ENCODE measurements at regions not wholly inside any gene's neighbourhood (a gene's known extent, or its start where the extent isn't known, plus 50 kb on each side); places are given as distances from the start of the nearest gene placed in this dataset.

DNA sequence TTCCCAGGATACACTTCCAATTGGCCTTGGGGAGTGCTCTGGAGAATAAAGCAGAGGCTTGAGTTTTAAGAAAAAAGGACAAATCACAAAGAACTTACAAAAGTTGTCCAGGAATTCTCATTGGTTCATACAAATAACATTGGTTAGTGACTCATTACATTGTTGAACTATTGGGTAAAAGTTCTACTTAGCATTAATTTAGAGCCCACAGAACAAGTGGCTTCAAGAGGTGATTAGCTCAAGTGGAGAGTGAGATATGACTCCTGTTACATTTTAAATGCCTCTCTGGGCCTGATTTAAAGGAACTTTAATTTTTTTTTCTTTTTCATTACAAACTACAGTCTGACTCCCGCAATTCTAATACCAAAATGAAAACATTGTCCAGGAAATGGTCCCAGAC lies 72.9 kb downstream of the ASCL4 start:
- no peaks in the 10 kb centered on the region for H3K79me2 ChIP-seq (ENCODE audit: control insufficient read depth, insufficient read depth, low read length, poor library complexity)
- peaks cover 31% of the 10 kb centered on the region for H3K27me3 ChIP-seq (ENCODE audit: insufficient read depth, low read length)
- H3K79me1 ChIP-seq (ENCODE audit: low read length), result no peaks in the 10 kb centered on the region
- no peak overlapping the region for H4K12ac ChIP-seq (ENCODE audit: low read depth, low read length)
- H2BK120ac ChIP-seq (ENCODE audit: insufficient read depth, low read length, poor library complexity), result no peak overlapping the region
- no peak for DNase-seq
- H3K14ac ChIP-seq (ENCODE audit: low read length), result no peak overlapping the region
- no peak overlapping the region for H4K8ac ChIP-seq (ENCODE audit: low read depth, low read length)
- no peak overlapping the region for H3K27ac ChIP-seq (ENCODE audit: low read depth, low read length)
- H4K91ac ChIP-seq (ENCODE audit: low read depth, low read length), result no peak overlapping the region
- H2BK5ac ChIP-seq (ENCODE audit: low read depth, low read length, poor library complexity), result no peak overlapping the region
- no CpG with 5 or more reads among the region's 1 CpG for WGBS (ENCODE audit: extremely low coverage, insufficient coverage, insufficient read length)
- no peak overlapping the region for H2AFZ ChIP-seq (ENCODE audit: insufficient read depth, low read length, poor library complexity)
- H3K23ac ChIP-seq (ENCODE audit: low read length), result no peak overlapping the region
- H3K4me2 ChIP-seq (ENCODE audit: low read length), result no peak overlapping the region
- H3K9me3 ChIP-seq (ENCODE audit: insufficient read depth, low read depth, low read length), result peaks cover 11% of the 10 kb centered on the region
- no peak overlapping the region for H3K18ac ChIP-seq (ENCODE audit: low read length)
- H2AK5ac ChIP-seq (ENCODE audit: low read length), result no peak overlapping the region
- no peak overlapping the region for H3K4ac ChIP-seq (ENCODE audit: low read depth, low read length)
- H3K4me1 ChIP-seq (ENCODE audit: control insufficient read depth in 1 of 2, insufficient read depth in 2 of 2, low read length in 2 of 2), result peaks cover 9% of the 10 kb centered on the region in 2 experiments
- no peak overlapping the region for H2BK12ac ChIP-seq (ENCODE audit: low read length)
- no peak overlapping the region for H3K4me3 ChIP-seq (ENCODE audit: low read depth, low read length)
- no peak overlapping the region for H3K9ac ChIP-seq (ENCODE audit: low read length)
- H3K36me3 ChIP-seq (ENCODE audit: control insufficient read depth in 1 of 2, insufficient read depth in 2 of 2, low read length in 2 of 2), result no peaks in the 10 kb centered on the region

DNA sequence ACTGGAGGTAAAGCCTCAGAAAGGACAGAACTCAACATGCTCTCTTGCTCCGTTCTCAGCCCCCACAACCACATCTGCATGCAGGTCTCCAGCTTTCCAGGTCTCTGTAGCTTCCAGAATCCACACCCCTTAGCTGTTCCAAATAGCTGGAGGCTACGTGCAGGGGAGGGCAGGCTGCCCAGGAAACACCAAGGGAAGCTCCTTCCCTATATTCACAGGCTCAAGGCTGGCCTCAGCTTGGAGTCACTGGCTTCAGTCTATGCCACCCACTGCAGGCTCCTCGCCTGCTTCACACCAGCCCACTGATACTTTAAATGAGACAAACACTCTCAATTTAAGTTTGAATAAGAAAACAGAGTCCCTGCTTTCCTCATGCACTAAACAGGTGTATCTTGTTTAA lies 73.3 kb downstream of the ASCL4 start:
- Histone ChIP-seq H3K79me2 (ENCODE audit: control insufficient read depth, insufficient read depth, low read length, poor library complexity) (no peaks in the 10 kb centered on the region), H3K4me3 (ENCODE audit: low read depth, low read length) (no peak overlapping the region), H3K9me3 (ENCODE audit: insufficient read depth, low read depth, low read length) (peaks cover 11% of the 10 kb centered on the region), H3K27me3 (ENCODE audit: insufficient read depth, low read length) (peaks cover 30% of the 10 kb centered on the region), H3K4me2 (ENCODE audit: low read length) (no peak overlapping the region), H3K4ac (ENCODE audit: low read depth, low read length) (no peak overlapping the region), H3K27ac (ENCODE audit: low read depth, low read length) (no peak overlapping the region), H2AK5ac (ENCODE audit: low read length) (no peak overlapping the region), H3K23ac (ENCODE audit: low read length) (no peak overlapping the region), H2BK120ac (ENCODE audit: insufficient read depth, low read length, poor library complexity) (no peak overlapping the region), H3K18ac (ENCODE audit: low read length) (no peak overlapping the region), H4K8ac (ENCODE audit: low read depth, low read length) (no peak overlapping the region), H4K91ac (ENCODE audit: low read depth, low read length) (no peak overlapping the region), H3K9ac (ENCODE audit: low read length) (no peak overlapping the region), H2BK12ac (ENCODE audit: low read length) (no peak overlapping the region), H3K79me1 (ENCODE audit: low read length) (no peaks in the 10 kb centered on the region), H3K36me3 (ENCODE audit: control insufficient read depth in 1 of 2, insufficient read depth in 2 of 2, low read length in 2 of 2) (no peaks in the 10 kb centered on the region), H2BK5ac (ENCODE audit: low read depth, low read length, poor library complexity) (no peak overlapping the region), H4K12ac (ENCODE audit: low read depth, low read length) (no peak overlapping the region), H3K14ac (ENCODE audit: low read length) (no peak overlapping the region), H2AFZ (ENCODE audit: insufficient read depth, low read length, poor library complexity) (no peak overlapping the region), H3K4me1 (ENCODE audit: control insufficient read depth in 1 of 2, insufficient read depth in 2 of 2, low read length in 2 of 2) (peaks cover 9% of the 10 kb centered on the region in 2 experiments)
- no CpG with 5 or more reads among the region's 3 CpGs for whole genome bisulfite sequencing (ENCODE audit: extremely low coverage, insufficient coverage, insufficient read length)
- DNase-seq, result no peak

DNA sequence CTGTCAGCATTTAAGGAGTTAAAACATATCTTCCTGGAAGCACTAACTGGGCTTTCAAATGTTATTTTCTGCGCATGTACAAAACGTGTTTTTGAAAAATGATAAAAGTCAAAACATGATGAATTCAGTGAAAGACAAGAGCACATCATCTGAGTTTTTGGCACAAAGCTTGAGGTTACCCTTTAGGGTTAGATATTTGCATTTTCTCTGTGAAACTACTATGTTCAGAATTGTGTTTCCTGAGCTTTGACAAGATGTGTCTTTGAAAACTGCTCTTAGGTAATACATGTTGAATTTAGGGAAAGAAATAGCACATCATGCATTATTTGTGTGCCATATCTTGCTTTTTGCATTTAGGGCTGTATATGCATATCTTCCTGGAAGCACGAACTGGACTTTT lies 79.0 kb downstream of the ASCL4 start:
- H2BK12ac ChIP-seq (ENCODE audit: low read length), result no peak overlapping the region

DNA sequence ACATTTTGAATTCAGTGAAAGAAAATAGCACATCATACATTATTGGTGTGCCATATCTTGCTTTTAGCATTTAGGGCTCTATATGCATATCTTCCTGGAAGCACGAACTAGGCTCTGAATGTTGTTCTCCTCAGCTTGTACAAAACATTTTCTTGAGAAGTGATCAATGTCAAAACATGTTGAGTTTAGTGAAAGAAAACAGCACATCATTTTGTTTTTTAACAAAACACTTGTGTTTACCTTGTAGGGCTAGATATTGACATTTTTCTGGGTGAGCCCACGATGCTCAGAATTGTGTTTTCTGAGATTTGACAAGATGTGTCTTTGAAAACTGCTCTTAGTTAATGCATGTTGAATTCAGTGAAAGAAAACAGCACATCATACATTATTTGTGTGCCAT lies 81.0 kb downstream of the ASCL4 start:
- Histone ChIP-seq H2BK5ac (ENCODE audit: low read depth, low read length, poor library complexity) (no peak overlapping the region), H2BK120ac (ENCODE audit: insufficient read depth, low read length, poor library complexity) (no peak overlapping the region), H3K4me3 (ENCODE audit: low read depth, low read length) (no peak overlapping the region), H3K4ac (ENCODE audit: low read depth, low read length) (no peak overlapping the region), H3K14ac (ENCODE audit: low read length) (no peak overlapping the region), H3K79me2 (ENCODE audit: control insufficient read depth, insufficient read depth, low read length, poor library complexity) (no peaks in the 10 kb centered on the region), H3K79me1 (ENCODE audit: low read length) (no peaks in the 10 kb centered on the region), H2BK12ac (ENCODE audit: low read length) (no peak overlapping the region), H2AK5ac (ENCODE audit: low read length) (no peak overlapping the region), H3K18ac (ENCODE audit: low read length) (no peak overlapping the region), H3K36me3 (ENCODE audit: control insufficient read depth in 1 of 2, insufficient read depth in 2 of 2, low read length in 2 of 2) (no peaks in the 10 kb centered on the region), H3K27ac (ENCODE audit: low read depth, low read length) (no peak overlapping the region), H4K91ac (ENCODE audit: low read depth, low read length) (no peak overlapping the region), H3K23ac (ENCODE audit: low read length) (no peak overlapping the region), H3K9me3 (ENCODE audit: insufficient read depth, low read depth, low read length) (no peaks in the 10 kb centered on the region), H4K8ac (ENCODE audit: low read depth, low read length) (no peak overlapping the region), H3K9ac (ENCODE audit: low read length) (no peak overlapping the region), H3K4me2 (ENCODE audit: low read length) (no peak overlapping the region), H4K12ac (ENCODE audit: low read depth, low read length) (no peak overlapping the region), H3K27me3 (ENCODE audit: insufficient read depth, low read length) (no peaks in the 10 kb centered on the region), H2AFZ (ENCODE audit: insufficient read depth, low read length, poor library complexity) (no peak overlapping the region), H3K4me1 (ENCODE audit: control insufficient read depth in 1 of 2, insufficient read depth in 2 of 2, low read length in 2 of 2) (no peaks in the 10 kb centered on the region)
- WGBS (ENCODE audit: extremely low coverage, insufficient coverage, insufficient read length), result no CpG with 5 or more reads among the region's 2 CpGs
- no peak for DNase-seq

More for the DNA sequence above, 79.0 kb downstream of the ASCL4 start:
- no CpG with 5 or more reads among the region's 3 CpGs for WGBS (ENCODE audit: extremely low coverage, insufficient coverage, insufficient read length)
- H3K4ac ChIP-seq (ENCODE audit: low read depth, low read length), result no peak overlapping the region
- H4K12ac ChIP-seq (ENCODE audit: low read depth, low read length), result no peak overlapping the region
- no peak overlapping the region for H4K91ac ChIP-seq (ENCODE audit: low read depth, low read length)
- no peaks in the 10 kb centered on the region for H3K79me1 ChIP-seq (ENCODE audit: low read length)
- H3K4me3 ChIP-seq (ENCODE audit: low read depth, low read length), result no peak overlapping the region
- no peaks in the 10 kb centered on the region for H3K79me2 ChIP-seq (ENCODE audit: control insufficient read depth, insufficient read depth, low read length, poor library complexity)
- H3K4me2 ChIP-seq (ENCODE audit: low read length), result no peak overlapping the region
- no peaks in the 10 kb centered on the region for H3K4me1 ChIP-seq (ENCODE audit: control insufficient read depth in 1 of 2, insufficient read depth in 2 of 2, low read length in 2 of 2)
- H3K14ac ChIP-seq (ENCODE audit: low read length), result no peak overlapping the region
- H3K18ac ChIP-seq (ENCODE audit: low read length), result no peak overlapping the region
- no peak overlapping the region for H2BK5ac ChIP-seq (ENCODE audit: low read depth, low read length, poor library complexity)
- H3K36me3 ChIP-seq (ENCODE audit: control insufficient read depth in 1 of 2, insufficient read depth in 2 of 2, low read length in 2 of 2), result no peaks in the 10 kb centered on the region
- no peak overlapping the region for H4K8ac ChIP-seq (ENCODE audit: low read depth, low read length)
- H3K9me3 ChIP-seq (ENCODE audit: insufficient read depth, low read depth, low read length), result no peaks in the 10 kb centered on the region
- H3K27me3 ChIP-seq (ENCODE audit: insufficient read depth, low read length), result no peaks in the 10 kb centered on the region
- H3K23ac ChIP-seq (ENCODE audit: low read length), result no peak overlapping the region
- H3K9ac ChIP-seq (ENCODE audit: low read length), result no peak overlapping the region
- H2AK5ac ChIP-seq (ENCODE audit: low read length), result no peak overlapping the region
- DNase-seq, result no peak
- no peak overlapping the region for H2BK120ac ChIP-seq (ENCODE audit: insufficient read depth, low read length, poor library complexity)
- H2AFZ ChIP-seq (ENCODE audit: insufficient read depth, low read length, poor library complexity), result no peak overlapping the region
- H3K27ac ChIP-seq (ENCODE audit: low read depth, low read length), result no peak overlapping the region

Data from trophoblast cell (in vitro differentiated cells and primary cell).